Gastroesophageal sphincter (tissue), 3 donors: ENCODE measurements at regions not wholly inside any gene's neighbourhood (a gene's known extent, or its start where the extent isn't known, plus 50 kb on each side); places are given as distances from the start of the nearest gene placed in this dataset.

ENCODE experiments used
- POLR2A ChIP-seq, 2 donors: fragments of 450-650 bp; IDR thresholded peaks; one replicate each; pipeline ENCODE4 v1.6.1; 2017; ENCODE audit warnings: antibody characterized with exemption in 2 of 2, mild to moderate bottlenecking in 2 of 2, moderate library complexity in 1 of 2
- TF ChIP-seq, protein P1 (sequence below), 4 experiments: fragments of 200-600 bp in 2 of 4; fragments of 450-650 bp in 2 of 4; sonication (generic) in 1 of 4; IDR thresholded peaks; one replicate each; pipeline ENCODE4 v1.5.1; 2017 to 2019; ENCODE audit warnings: antibody characterized with exemption in 4 of 4, mild to moderate bottlenecking in 2 of 4, moderate library complexity in 2 of 4

DNA sequence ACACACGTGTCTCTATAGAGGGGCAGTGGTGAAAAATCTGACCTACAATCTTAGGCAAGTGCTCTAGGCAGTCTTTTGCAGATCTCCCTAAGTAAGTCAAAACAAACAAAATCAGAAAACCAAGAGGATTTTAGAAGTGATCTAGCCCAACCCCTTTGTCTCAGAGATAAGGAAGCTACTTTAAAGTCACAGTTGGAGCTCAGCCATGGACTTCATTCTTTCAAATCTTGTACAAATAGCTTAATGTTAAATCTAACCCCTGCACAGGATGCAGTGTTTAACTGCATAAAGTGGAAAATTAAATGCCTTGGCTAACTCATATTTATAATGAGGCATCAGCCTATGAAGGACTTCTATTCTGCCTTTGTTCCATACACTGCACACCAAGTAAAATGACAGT lies 135.1 kb upstream of the RFX3 start:
- TF ChIP-seq, protein P1, sequence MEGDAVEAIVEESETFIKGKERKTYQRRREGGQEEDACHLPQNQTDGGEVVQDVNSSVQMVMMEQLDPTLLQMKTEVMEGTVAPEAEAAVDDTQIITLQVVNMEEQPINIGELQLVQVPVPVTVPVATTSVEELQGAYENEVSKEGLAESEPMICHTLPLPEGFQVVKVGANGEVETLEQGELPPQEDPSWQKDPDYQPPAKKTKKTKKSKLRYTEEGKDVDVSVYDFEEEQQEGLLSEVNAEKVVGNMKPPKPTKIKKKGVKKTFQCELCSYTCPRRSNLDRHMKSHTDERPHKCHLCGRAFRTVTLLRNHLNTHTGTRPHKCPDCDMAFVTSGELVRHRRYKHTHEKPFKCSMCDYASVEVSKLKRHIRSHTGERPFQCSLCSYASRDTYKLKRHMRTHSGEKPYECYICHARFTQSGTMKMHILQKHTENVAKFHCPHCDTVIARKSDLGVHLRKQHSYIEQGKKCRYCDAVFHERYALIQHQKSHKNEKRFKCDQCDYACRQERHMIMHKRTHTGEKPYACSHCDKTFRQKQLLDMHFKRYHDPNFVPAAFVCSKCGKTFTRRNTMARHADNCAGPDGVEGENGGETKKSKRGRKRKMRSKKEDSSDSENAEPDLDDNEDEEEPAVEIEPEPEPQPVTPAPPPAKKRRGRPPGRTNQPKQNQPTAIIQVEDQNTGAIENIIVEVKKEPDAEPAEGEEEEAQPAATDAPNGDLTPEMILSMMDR (IDR thresholded peaks at IDR 0.05) = no peak
- no peak for TF ChIP-seq POLR2A (IDR thresholded peaks at IDR 0.05)
